ENCODE measurements at regions not wholly inside any gene's neighbourhood (a gene's known extent, or its start where the extent isn't known, plus 50 kb on each side); places are given as distances from the start of the nearest gene placed in this dataset.

DNA sequence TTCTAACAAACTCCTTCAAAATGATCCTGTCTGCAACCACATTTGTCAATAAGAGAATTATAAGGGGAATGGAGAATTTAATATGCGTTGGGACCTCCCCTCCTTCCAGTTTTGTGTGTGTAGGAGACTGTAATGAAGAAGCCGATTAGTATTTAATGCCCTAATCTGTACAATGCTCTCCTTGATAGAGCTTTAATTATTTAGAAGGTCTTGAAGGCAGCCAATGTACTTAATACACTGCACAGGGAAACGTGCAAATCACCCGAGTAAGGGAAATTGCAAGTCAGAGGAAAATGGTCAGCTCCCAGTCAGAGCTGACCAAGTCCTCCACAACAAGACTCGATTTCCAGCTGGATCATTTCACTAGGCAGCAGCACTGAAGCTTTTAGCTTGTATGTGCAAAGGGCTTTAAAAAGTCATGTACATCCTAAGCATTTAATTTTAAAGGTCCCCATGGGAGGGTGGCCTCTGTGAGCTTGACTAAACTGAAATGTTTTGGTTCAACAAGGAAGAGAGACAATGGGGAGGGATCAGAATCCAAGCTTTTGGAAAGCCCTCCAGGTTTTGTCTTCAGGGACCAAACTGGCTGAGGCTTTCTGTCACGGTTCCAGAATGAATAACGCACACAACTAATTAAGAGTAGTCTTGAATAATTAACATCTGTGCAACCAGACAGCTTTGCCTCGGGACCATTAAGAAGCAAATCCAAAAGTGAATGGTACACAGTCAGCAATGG is 159.8 kb upstream of the MITF start:
- H3K27me3 ChIP-seq (ENCODE audit: control insufficient read depth in 1 of 2, insufficient read depth in 2 of 2, low read length in 2 of 2): no peaks in the 10 kb centered on the region
- no peak overlapping the region for H3K27ac ChIP-seq (ENCODE audit: low read depth, low read length)
- H3K9me3 ChIP-seq (ENCODE audit: control insufficient read depth in 1 of 2, low read length in 2 of 2): no peaks in the 10 kb centered on the region
- H3K4me3 ChIP-seq (ENCODE audit: low read depth in 1 of 2, low read length in 2 of 2): no peak overlapping the region
- H3K9ac ChIP-seq (ENCODE audit: low read depth in 1 of 2, low read length in 2 of 2): no peak overlapping the region
- H3K36me3 ChIP-seq (ENCODE audit: control insufficient read depth in 1 of 2, insufficient read depth in 2 of 2, low read length in 2 of 2): no peaks in the 10 kb centered on the region
- H3K4me1 ChIP-seq (ENCODE audit: control insufficient read depth in 1 of 2, insufficient read depth in 2 of 2, low read length in 2 of 2): no peaks in the 10 kb centered on the region

DNA sequence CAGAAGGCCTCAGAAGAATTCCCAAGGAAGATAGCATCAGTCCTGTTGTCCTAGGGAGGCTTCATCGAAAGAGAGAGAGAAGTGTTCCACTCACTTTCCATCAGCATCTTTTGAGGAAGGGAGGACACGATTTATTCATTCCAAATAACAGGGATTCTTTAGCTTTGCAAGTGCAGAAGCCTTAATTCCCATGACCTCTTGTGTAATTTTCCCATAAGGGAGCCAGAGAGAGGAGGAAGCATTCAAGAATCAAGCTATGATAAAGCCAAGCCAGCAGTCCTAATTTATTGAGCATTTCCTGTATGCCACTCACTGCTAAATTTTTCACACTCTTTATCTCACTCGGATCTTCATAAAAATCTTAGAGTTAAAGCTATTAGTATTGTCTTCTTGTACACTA is 169.7 kb upstream of the MITF start:
- Histone ChIP-seq H3K9me3 (ENCODE audit: control insufficient read depth in 1 of 2, low read length in 2 of 2) (no peaks in the 10 kb centered on the region), H3K4me1 (ENCODE audit: control insufficient read depth in 1 of 2, insufficient read depth in 2 of 2, low read length in 2 of 2) (no peaks in the 10 kb centered on the region), H3K27ac (ENCODE audit: low read depth, low read length) (no peak overlapping the region), H3K27me3 (ENCODE audit: control insufficient read depth in 1 of 2, insufficient read depth in 2 of 2, low read length in 2 of 2) (no peaks in the 10 kb centered on the region), H3K36me3 (ENCODE audit: control insufficient read depth in 1 of 2, insufficient read depth in 2 of 2, low read length in 2 of 2) (no peaks in the 10 kb centered on the region), H3K9ac (ENCODE audit: low read depth in 1 of 2, low read length in 2 of 2) (no peak overlapping the region), H3K4me3 (ENCODE audit: low read depth in 1 of 2, low read length in 2 of 2) (no peak overlapping the region)

DNA sequence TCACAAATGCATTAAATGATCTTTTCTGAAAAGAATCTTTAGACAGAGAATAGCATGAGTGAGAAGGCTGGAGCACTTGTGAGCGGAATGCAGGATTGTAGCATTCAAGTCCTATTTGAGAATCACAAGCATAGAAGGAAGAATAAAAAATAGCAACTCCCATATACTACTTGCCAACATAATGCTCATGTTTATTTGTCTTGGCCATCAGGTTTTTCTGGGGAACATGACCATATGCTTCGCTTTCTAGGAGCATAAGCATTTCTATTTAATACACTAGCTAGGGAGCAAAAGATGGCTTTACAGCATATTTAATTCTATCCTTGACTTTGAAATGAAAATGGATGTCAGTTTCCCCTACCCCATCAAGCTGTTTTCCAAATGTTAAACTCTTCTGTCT is 170.3 kb upstream of the MITF start:
- Histone ChIP-seq H3K9me3 (ENCODE audit: control insufficient read depth in 1 of 2, low read length in 2 of 2) (no peaks in the 10 kb centered on the region), H3K4me3 (ENCODE audit: low read depth in 1 of 2, low read length in 2 of 2) (no peak overlapping the region), H3K9ac (ENCODE audit: low read depth in 1 of 2, low read length in 2 of 2) (no peak overlapping the region), H3K27ac (ENCODE audit: low read depth, low read length) (no peak overlapping the region), H3K27me3 (ENCODE audit: control insufficient read depth in 1 of 2, insufficient read depth in 2 of 2, low read length in 2 of 2) (no peaks in the 10 kb centered on the region), H3K36me3 (ENCODE audit: control insufficient read depth in 1 of 2, insufficient read depth in 2 of 2, low read length in 2 of 2) (no peaks in the 10 kb centered on the region), H3K4me1 (ENCODE audit: control insufficient read depth in 1 of 2, insufficient read depth in 2 of 2, low read length in 2 of 2) (no peaks in the 10 kb centered on the region)

DNA sequence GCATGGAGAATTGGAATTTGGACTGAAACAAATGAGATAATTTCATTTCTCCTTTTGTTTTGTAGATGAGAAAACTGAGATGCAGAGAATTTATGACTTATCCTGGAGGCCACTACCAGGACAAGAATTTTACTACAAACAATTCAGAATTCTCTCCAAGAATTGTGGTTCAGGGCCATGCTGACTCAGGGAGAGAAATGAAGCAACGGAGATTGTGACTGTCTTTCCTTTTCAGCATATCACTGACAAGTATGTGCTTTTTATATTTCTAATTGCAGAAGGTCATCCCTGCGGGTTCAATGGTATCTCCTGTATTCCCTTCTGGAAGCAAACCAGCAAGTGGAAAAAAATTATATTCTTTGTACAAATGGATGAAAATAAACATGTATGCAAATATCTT is 170.8 kb upstream of the MITF start:
- no peaks in the 10 kb centered on the region for H3K36me3 ChIP-seq (ENCODE audit: control insufficient read depth in 1 of 2, insufficient read depth in 2 of 2, low read length in 2 of 2)
- H3K9me3 ChIP-seq (ENCODE audit: control insufficient read depth in 1 of 2, low read length in 2 of 2): no peaks in the 10 kb centered on the region
- no peak overlapping the region for H3K27ac ChIP-seq (ENCODE audit: low read depth, low read length)
- no peaks in the 10 kb centered on the region for H3K27me3 ChIP-seq (ENCODE audit: control insufficient read depth in 1 of 2, insufficient read depth in 2 of 2, low read length in 2 of 2)
- H3K9ac ChIP-seq (ENCODE audit: low read depth in 1 of 2, low read length in 2 of 2): no peak overlapping the region
- no peak overlapping the region for H3K4me3 ChIP-seq (ENCODE audit: low read depth in 1 of 2, low read length in 2 of 2)
- H3K4me1 ChIP-seq (ENCODE audit: control insufficient read depth in 1 of 2, insufficient read depth in 2 of 2, low read length in 2 of 2): no peaks in the 10 kb centered on the region

DNA sequence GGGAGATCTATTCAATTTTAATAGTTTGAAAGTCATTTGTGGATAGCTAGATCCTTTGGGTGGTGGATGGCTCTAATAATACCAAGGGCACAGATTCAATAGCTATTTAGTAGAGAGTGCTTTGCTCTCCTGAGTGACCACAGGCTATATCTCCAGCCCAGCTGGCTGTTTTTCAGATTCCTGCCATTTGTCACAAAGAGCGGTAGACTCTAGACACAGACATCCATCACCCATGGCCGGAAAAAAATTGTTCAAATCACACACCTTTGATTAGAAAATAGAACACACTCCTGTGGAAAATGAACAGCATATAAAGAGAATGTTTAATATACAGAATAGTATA is 171.6 kb upstream of the MITF start:
- Histone ChIP-seq H3K27ac (ENCODE audit: low read depth, low read length) (no peak overlapping the region), H3K9ac (ENCODE audit: low read depth in 1 of 2, low read length in 2 of 2) (no peak overlapping the region), H3K4me3 (ENCODE audit: low read depth in 1 of 2, low read length in 2 of 2) (no peak overlapping the region), H3K36me3 (ENCODE audit: control insufficient read depth in 1 of 2, insufficient read depth in 2 of 2, low read length in 2 of 2) (no peaks in the 10 kb centered on the region), H3K27me3 (ENCODE audit: control insufficient read depth in 1 of 2, insufficient read depth in 2 of 2, low read length in 2 of 2) (no peaks in the 10 kb centered on the region), H3K9me3 (ENCODE audit: control insufficient read depth in 1 of 2, low read length in 2 of 2) (no peaks in the 10 kb centered on the region), H3K4me1 (ENCODE audit: control insufficient read depth in 1 of 2, insufficient read depth in 2 of 2, low read length in 2 of 2) (no peaks in the 10 kb centered on the region)

DNA sequence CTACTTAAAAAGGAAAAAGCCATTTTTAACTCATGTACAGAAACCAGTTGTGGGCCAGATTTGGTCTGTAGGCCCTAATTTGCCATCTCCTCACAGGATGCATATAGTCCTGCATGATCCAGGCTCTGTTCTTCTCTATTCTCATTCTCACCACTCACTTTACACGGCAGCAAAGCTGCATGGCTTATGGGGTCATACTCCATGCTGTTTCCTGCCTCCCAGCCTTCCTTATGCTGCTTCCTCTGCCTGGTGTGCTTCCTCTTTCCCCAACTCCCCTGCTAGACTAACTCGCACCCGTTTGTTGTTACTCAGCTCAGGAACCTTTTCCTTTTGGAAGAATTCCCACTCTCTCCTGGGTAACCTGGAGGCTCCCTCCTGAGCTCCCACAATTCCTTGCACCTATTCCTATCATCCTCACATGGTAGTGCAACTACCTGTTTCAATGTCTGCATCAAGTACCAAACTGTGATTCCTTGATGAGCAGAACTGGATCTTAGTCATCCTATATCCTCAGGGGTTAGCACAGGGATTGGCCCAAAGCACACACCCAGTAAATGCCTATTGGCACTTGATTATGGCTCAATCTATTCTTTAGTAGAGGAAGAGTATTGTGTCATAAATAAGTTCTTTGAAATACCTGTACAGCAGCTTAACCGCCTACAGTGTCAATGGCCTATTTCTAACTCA is 172.1 kb upstream of the MITF start:
- Histone ChIP-seq H3K9ac (ENCODE audit: low read depth in 1 of 2, low read length in 2 of 2) (no peak overlapping the region), H3K4me1 (ENCODE audit: control insufficient read depth in 1 of 2, insufficient read depth in 2 of 2, low read length in 2 of 2) (no peaks in the 10 kb centered on the region), H3K4me3 (ENCODE audit: low read depth in 1 of 2, low read length in 2 of 2) (no peak overlapping the region), H3K27me3 (ENCODE audit: control insufficient read depth in 1 of 2, insufficient read depth in 2 of 2, low read length in 2 of 2) (no peaks in the 10 kb centered on the region), H3K9me3 (ENCODE audit: control insufficient read depth in 1 of 2, low read length in 2 of 2) (no peaks in the 10 kb centered on the region), H3K27ac (ENCODE audit: low read depth, low read length) (no peak overlapping the region), H3K36me3 (ENCODE audit: control insufficient read depth in 1 of 2, insufficient read depth in 2 of 2, low read length in 2 of 2) (no peaks in the 10 kb centered on the region)

DNA sequence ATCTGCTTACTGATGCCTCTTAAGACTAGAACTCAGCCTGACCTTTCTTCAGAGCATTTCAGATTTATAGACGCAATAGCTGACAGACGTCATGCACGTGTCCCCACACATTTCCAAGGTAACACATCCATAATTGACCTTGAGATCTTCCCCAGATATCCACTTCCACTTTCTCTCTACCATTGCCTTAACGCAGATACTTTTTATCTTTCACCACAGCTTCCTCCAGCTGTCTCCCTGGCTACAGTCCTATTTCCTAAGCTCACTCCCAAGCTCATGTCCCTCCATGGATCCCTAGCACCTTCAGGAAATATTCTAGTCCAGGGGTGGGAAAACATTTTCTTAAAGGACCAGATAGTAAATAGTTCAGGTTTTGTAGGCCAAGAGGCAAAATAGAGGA is 173.0 kb upstream of the MITF start:
- Histone ChIP-seq H3K9ac (ENCODE audit: low read depth in 1 of 2, low read length in 2 of 2) (no peak overlapping the region), H3K27ac (ENCODE audit: low read depth, low read length) (no peak overlapping the region), H3K9me3 (ENCODE audit: control insufficient read depth in 1 of 2, low read length in 2 of 2) (no peaks in the 10 kb centered on the region), H3K4me3 (ENCODE audit: low read depth in 1 of 2, low read length in 2 of 2) (no peak overlapping the region), H3K27me3 (ENCODE audit: control insufficient read depth in 1 of 2, insufficient read depth in 2 of 2, low read length in 2 of 2) (no peaks in the 10 kb centered on the region), H3K36me3 (ENCODE audit: control insufficient read depth in 1 of 2, insufficient read depth in 2 of 2, low read length in 2 of 2) (no peaks in the 10 kb centered on the region), H3K4me1 (ENCODE audit: control insufficient read depth in 1 of 2, insufficient read depth in 2 of 2, low read length in 2 of 2) (no peaks in the 10 kb centered on the region)

DNA sequence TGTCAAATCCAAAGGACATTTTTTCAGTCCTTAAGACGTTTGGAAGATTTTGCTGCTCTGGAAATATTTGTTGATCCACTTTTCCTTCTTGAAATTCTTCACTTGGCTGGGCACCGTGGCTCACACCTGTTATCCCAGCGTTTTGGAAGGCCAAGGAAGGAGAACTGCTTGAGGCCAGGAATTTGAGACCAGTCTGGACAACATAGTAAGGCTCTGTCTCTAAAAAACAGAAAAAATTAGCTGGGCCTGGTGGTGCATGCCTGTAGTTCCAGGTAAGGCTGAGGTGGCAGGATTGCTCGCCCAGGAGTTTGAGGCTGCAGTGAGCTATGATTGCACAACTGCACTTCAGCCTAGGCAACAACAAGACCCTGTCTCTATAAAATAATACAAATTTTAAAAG is 173.9 kb upstream of the MITF start:
- Histone ChIP-seq H3K4me3 (ENCODE audit: low read depth in 1 of 2, low read length in 2 of 2) (no peak overlapping the region), H3K27me3 (ENCODE audit: control insufficient read depth in 1 of 2, insufficient read depth in 2 of 2, low read length in 2 of 2) (no peaks in the 10 kb centered on the region), H3K4me1 (ENCODE audit: control insufficient read depth in 1 of 2, insufficient read depth in 2 of 2, low read length in 2 of 2) (no peaks in the 10 kb centered on the region), H3K36me3 (ENCODE audit: control insufficient read depth in 1 of 2, insufficient read depth in 2 of 2, low read length in 2 of 2) (no peaks in the 10 kb centered on the region), H3K9ac (ENCODE audit: low read depth in 1 of 2, low read length in 2 of 2) (no peak overlapping the region), H3K9me3 (ENCODE audit: control insufficient read depth in 1 of 2, low read length in 2 of 2) (no peaks in the 10 kb centered on the region), H3K27ac (ENCODE audit: low read depth, low read length) (no peak overlapping the region)

DNA sequence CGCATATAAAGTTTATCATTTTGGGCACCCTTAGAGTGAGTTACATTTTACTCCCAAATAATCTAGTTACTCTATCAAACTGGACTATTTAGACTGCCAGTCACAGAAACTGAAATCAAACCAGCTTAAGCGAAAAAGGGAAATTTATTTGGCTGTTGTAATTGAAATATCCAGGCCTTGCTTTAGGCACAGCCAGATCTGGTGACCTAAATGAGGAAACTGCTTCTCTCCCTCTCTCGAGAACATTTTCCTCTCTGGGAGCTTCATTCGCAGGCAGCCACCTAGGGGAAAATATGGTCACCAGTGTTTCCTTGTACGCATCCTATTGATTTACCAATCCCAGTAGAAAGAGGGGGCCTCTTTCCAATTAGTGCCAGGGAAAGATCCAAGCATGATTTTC is 175.3 kb upstream of the MITF start:
- H3K4me3 ChIP-seq (ENCODE audit: low read depth in 1 of 2, low read length in 2 of 2): no peak overlapping the region
- H3K9me3 ChIP-seq (ENCODE audit: control insufficient read depth in 1 of 2, low read length in 2 of 2): no peaks in the 10 kb centered on the region
- no peaks in the 10 kb centered on the region for H3K27me3 ChIP-seq (ENCODE audit: control insufficient read depth in 1 of 2, insufficient read depth in 2 of 2, low read length in 2 of 2)
- H3K4me1 ChIP-seq (ENCODE audit: control insufficient read depth in 1 of 2, insufficient read depth in 2 of 2, low read length in 2 of 2): no peaks in the 10 kb centered on the region
- H3K9ac ChIP-seq (ENCODE audit: low read depth in 1 of 2, low read length in 2 of 2): no peak overlapping the region
- H3K27ac ChIP-seq (ENCODE audit: low read depth, low read length): no peak overlapping the region
- no peaks in the 10 kb centered on the region for H3K36me3 ChIP-seq (ENCODE audit: control insufficient read depth in 1 of 2, insufficient read depth in 2 of 2, low read length in 2 of 2)

DNA sequence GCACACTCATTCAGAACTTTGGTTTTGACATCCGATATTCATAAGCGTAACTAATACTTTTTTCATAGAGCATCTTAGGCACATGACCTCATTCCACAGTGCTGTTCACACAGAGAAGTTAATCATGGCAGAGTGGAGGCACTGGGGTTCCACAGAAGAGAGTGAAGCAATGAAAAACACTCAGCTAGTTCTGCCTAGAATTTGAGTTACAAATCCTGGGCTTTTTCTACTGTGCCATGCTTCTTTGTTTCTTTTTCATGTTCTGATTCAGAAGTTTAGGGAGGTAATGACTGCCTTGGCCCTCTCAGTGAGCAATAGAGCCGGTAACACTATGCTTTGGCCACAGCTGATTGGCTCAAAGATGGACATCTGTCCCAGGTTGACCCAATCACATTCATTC is 176.1 kb upstream of the MITF start:
- H3K4me3 ChIP-seq (ENCODE audit: low read depth in 1 of 2, low read length in 2 of 2): no peak overlapping the region
- no peaks in the 10 kb centered on the region for H3K27me3 ChIP-seq (ENCODE audit: control insufficient read depth in 1 of 2, insufficient read depth in 2 of 2, low read length in 2 of 2)
- H3K4me1 ChIP-seq (ENCODE audit: control insufficient read depth in 1 of 2, insufficient read depth in 2 of 2, low read length in 2 of 2): no peaks in the 10 kb centered on the region
- no peak overlapping the region for H3K27ac ChIP-seq (ENCODE audit: low read depth, low read length)
- no peaks in the 10 kb centered on the region for H3K36me3 ChIP-seq (ENCODE audit: control insufficient read depth in 1 of 2, insufficient read depth in 2 of 2, low read length in 2 of 2)
- no peaks in the 10 kb centered on the region for H3K9me3 ChIP-seq (ENCODE audit: control insufficient read depth in 1 of 2, low read length in 2 of 2)
- no peak overlapping the region for H3K9ac ChIP-seq (ENCODE audit: low read depth in 1 of 2, low read length in 2 of 2)

All from duodenal mucosa (tissue), 2 donors.